Daoy (cell line): ENCODE measurements at regions not wholly inside any gene's neighbourhood (a gene's known extent, or its start where the extent isn't known, plus 50 kb on each side); places are given as distances from the start of the nearest gene placed in this dataset.
"Not testable (repeated sequence)": the region's sequence is repeated elsewhere in the genome, so short reads cannot be mapped to it uniquely, and the experiment has no call there.

Experiments
- DNase-seq: peaks from one replicate; pipeline ENCODE4 v3.0.0-alpha.2; 2015; ENCODE audit warnings: low read depth

DNA sequence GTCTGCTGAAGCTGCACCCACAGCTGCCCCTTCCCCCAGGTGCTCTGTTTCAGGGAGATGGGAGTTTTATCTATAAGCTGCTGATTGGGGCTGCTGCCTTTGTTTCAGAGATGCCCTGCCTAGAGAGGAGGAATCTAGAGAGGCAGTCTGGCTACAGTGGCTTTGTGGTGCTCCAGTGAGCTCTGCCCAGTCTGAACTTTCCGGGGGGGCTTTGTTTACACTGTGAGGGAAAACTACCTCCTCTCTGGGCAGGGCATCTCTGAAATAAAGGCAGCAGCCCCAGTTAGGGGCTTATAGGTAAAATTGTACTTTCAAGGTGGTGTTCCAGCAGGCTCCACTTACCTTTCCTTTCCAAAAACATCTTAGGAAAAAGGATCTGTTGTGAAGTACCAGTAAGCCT is 242.2 kb downstream of the SPRY1 start:
- DNase-seq, result no peak

DNA sequence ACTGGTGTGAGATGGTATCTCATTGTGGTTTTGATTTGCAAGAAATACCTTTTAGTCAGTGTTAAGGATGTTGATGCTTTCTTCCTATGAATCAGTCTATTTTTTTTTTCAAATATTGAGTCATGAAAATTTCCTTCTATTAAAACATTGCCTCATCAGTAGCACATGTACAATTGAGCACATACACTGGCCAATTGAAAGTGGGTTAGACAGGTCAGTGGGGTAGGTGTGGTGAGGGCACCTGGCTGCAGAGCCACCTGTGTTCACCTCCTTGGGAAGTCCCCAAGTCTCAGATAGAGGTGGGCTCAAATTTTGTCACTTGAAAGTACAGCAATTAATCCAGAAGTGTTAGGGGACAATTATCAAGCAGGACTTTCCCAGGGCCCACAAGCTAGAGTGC is 243.7 kb downstream of the SPRY1 start:
- DNase-seq, result no peak

DNA sequence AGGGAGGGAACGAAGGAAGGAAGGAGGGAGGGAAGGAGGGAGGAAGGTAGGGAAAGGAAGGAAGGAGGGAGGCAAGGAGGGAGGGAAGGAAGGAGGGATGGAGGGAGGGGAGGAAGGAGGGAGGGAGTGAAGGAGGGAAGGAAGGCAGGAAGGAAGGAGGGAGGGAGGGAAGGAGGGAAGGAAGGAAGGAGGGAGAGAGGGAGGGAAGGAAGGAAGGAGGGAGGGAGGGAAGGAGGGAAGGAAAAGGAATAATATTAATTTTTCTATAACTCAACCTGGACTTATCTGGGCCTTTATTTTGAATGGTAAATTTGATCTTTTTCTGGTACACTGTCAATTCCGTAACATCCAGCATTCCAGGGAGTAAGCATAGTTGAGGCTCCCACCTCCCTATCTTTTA is 244.2 kb downstream of the SPRY1 start:
- no peak for DNase-seq

DNA sequence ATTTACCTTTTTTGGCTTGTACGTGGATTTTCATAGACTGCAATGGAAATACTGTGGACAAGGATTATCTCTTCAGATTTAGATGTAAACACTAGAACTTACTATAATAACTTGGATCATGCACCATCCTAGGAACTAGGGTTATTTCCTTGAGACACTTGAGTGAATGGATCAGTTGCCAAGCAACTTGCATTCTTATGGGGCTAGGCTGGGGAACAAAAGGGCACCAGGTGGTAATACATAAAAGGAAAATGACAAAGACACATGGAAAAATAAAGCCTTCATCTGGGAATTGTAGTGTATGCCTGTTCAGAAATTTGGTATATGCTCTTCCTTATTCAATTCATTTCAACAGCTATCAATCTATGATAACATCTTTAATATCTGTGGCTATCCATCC is 247.1 kb downstream of the SPRY1 start:
- no peak for DNase-seq

DNA sequence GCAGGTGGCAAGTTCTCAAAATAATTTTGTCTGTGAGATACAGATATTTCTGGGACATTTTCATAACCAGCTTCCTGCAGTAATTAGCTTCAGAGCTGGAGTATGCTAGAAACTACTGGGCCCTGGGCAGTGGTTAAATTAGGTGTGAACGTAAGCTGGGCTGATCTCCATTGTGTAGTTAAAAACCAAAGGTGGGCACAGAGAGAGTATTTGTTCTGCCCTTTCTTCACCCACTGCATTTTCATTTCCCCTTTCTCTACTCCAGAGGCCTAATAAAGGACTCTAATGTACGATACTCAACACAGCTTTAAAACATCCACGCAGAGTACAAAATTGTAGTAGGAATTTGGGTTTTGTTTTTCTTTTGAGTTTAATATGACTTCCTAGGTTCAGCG is 252.7 kb downstream of the SPRY1 start:
- no peak for DNase-seq

DNA sequence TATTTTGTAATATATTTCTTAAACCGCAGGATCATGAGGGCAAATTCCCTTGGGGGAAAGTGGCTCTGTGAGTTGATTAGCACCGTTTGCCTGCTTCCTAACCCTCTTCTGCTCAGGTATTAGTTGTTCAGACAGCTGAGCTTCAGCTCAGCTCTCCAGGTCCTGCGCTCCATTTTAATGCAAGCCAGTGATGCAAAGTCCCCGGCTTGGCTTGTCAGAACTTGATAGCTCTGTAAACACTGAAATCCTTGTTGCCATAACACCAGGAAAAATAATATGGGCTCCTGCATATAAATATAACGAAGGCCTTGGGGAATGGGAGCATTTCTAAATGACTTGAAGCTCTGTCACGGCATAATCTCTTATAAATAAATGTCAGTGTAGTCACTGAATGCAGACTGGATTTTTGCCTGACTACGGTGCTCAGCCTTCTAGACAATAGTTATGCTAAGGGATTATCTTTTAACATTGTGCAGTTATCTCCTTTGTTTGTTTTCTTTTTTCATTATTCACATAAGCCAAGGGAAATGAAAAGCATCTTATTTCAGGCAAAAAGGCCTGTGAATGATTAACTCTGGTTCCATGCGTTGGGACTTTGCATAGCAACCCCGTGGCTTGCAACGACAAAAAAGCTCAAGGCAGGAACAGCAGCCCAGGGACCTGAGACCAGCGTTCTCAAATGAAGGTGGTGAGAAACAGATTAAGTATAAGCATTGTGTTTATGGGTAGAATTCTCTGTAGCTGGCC is 253.2 kb downstream of the SPRY1 start:
- peak; percentile 14 for DNase-seq

DNA sequence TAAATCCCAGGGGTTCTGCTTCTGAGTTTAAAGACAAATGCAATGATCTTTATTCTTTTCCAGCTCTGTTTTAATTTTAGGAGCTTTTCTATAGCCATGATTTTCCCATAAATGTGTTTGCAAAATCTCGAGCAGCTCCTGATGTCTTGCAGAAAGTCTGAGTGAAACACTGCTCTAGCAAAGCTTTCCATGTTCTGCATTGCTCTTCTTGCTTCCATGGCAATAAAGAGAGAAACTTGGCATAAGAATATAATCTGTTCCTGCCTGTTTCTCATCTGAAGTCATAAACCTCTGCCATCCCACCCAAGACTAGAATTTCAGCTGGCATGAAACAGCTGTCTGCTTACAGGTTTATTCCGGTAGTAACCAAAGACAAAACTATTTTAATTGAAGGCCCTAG is 254.5 kb downstream of the SPRY1 start:
- no peak for DNase-seq

DNA sequence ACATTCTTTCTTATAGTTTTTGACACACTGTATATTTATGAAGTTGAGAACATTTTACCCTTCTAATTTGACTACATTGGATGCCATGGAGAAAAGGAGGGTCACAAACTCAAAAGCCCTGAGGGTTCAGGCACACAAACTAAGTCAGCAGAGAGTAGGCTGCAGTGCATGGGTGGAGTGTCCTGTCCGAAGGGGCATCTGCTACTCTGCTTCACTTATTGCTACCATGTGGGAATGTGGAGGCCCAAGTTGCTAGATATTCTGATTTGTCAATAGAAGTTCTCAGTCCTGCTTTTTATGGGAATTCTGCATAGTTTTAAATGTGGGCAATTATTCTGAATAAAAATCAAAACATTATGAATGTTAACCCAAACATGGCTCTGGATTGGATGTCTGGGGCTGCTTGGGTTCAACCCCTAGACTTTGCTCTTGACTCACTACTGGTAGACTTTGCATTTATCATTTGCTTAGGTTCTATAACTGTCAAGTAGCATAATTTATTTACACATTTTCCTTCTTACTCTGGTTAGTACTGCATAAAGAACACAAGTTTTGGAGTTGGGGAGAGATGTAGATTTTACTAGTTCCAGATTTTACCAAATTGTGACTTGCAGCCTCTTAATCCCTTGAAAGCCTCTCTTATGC is 255.1 kb downstream of the SPRY1 start:
- DNase-seq, result no peak

DNA sequence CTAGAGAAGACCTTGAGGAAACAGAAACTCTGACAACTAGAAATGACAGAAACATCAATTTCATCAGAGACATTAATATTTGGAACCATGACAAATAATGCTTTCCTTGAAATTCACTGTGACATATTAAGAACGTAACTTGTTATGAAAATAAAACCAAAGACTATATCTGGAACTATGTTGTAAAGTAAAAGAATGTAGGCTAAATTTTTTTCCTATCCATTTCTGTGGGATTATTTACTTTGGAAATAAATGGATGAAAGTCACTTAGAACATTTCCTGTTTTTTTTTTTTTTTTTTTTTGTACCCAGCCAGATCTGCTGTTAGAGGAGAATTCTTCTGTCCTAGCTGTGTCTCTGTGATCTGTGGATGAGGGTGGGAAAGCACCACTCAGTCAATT is 255.9 kb downstream of the SPRY1 start:
- no peak for DNase-seq

DNA sequence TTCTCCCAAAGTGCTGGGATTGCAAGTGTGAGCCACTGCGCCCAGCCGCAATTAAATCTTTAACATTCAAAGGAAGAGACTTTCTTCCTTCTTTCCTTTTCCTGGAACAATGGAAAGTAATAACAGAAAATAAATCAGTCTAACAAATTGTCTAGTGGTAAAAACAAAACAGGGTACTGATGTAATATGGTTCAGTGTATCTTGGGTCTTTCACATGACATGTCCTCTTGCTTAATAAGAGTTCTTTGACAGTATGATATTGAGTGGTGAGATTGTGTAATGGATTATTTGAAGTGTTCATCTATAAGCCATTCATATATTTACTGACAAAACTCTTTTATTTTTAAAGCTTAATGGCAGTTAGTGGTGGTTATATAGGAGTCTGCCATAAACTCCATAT is 256.6 kb downstream of the SPRY1 start:
- DNase-seq, result no peak

DNA sequence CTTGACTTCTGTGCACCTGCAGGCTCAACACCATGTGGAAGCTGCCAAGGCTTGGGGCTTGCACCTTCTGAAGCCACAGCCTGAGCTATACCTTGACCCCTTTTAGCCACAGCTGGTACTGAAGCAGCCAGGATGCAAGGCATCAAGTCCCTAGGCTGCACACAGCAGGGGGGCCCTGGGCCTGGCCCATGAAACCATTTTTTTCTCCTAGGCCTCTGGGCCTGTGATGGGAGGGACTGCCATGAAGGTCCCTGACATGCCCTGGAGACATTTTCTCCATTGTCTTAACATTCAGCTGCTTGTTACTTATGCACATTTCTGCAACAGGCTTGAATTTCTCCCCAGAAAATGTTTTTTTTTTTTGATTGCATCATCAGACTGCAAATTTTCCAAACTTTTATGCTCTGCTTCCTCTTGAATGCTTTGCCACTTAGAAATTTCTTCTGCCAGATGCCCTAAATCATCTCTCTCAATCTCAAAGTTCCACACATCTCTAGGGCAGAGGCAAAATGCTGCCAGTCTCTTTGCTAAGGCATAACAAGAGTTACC is 260.2 kb downstream of the SPRY1 start:
- not testable (repeated sequence) for DNase-seq

DNA sequence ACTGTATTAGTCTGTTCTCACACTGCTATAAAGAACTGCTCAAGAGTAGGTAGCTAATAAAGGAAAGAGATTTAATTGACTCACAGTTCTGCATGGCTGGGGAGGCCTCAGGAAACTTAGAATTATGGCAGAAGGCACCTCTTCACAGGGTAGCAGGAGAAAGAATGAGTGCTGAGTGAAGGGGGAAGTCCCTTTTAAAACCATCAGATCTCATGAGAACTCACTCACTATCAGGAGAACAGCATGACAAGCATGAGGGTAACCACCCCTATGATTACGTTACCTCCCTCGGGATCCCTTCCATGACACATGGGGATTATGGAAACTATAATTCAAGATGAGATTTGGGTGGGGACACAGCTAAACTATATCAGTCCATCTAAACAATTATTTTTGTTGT is 261.0 kb downstream of the SPRY1 start:
- DNase-seq, result not testable (repeated sequence)

DNA sequence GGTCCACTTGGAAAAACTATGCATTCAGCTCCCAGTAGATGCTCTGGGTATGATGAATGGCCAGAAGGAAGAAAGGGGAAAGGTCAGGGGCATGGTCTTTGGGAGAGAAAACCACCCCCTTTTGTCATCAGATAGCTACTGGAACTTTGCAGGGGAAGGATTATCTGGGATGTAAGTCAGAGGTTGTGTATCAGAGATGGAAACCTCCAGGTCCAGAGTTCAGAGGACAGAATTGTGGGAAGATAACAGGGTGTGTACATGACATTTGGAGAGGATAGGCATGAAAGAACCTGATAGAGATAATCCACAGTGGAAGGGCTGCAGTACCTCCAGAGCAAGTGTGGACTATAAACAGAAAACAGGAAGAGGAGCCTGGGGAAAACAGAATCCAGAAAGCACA is 262.7 kb downstream of the SPRY1 start:
- DNase-seq, result no peak

DNA sequence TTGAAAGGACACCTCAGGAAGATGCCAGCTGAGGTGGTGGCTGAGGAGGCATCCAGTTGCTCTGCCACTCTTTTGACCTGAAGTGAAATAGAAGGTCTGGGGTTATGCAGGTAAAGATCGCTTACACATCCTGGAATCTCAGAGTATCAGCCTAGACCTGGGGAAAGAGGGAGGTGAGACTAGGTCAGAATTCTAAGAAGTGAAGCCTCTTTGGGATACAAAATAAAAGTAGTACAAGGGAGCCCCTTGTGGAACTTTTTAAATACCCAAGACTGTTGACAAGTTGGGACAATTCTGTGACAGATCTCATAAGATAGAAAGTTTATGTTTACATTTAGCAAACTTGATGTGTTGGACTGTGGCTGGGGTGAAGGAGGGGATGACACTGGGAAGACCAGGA is 263.1 kb downstream of the SPRY1 start:
- no peak for DNase-seq

DNA sequence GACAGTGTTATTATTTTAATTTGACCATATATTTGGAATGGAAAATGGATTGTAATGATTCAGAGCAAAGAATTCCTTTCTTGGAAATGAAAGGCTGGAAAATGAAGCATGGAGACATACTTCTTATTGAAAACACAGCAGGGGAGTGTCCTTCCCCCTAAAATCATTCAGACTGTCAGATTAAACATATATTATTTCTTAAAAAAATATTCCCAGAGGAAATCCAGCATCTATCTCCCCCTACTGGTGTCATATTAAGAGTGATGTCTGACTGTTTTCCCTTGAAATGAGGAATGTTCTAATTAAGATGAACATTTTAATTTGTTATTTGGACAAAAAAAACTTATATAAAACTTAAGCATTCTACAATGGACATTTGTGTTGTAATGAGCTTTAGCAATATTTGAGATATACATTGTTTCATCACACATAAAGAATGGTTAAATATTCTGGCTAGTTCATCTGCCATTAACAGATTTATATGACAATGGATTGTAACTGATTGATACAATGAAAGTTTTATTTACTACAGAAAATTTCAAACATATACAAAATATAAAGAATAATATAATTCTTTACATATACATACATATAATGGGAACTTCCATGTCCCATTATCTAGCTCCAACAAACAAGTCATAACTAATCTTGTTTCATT is 264.6 kb downstream of the SPRY1 start:
- no peak for DNase-seq

DNA sequence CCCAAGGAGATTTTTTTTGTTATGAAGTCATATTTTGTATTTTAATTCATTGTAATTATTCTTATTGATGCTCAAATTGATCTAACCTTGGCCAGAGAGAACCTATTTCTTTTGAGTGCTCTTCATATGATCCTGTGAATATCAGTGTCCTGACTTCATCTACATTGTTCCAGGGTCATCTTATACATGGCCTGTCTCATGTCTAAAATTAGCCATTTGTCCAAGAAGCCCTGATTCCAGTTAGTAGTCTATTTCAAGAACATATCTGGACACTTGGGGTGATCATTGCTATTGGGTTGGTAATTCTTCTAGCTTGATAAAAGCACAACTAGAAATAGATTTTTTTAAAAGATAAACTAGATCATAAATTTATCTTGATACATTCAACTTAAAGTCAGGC is 266.2 kb downstream of the SPRY1 start:
- DNase-seq, result no peak

DNA sequence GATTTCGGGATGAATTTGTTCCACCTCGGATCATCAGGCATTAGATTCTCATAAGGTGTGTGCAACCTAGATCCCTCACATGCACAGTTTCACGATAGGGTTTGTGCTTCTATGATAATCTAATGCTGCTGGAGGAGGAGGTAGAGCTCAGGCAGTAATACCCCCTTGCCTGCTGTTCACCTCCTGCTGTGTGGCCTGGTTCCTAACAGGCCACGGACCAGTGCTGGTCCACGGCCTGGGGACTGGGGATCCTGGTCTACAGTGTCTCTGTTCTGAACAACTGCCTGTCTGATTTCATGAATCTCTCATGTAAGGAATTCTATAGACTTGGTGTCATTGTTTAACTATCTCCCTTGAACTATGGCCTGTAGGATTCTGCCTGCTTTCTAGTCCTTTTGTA is 269.9 kb downstream of the SPRY1 start:
- DNase-seq, result no peak

DNA sequence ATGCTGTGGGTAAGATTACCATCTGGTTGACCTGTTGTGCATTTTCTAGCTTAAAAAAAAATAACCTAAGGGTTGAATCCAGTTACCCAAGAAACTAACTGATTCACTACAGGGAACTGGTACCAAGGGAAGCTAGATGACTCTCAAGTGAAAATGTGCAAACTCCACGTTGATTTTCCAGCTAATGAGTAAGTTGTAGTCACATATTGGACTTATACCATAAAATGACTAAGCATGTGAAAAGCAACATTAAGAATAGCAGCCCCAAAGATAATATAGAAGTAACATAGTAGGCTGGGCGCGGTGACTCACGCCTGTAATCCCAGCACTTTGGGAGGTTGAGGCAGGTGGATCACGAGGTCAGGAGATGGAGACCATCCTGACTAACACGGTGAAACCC is 270.9 kb downstream of the SPRY1 start:
- no peak for DNase-seq

DNA sequence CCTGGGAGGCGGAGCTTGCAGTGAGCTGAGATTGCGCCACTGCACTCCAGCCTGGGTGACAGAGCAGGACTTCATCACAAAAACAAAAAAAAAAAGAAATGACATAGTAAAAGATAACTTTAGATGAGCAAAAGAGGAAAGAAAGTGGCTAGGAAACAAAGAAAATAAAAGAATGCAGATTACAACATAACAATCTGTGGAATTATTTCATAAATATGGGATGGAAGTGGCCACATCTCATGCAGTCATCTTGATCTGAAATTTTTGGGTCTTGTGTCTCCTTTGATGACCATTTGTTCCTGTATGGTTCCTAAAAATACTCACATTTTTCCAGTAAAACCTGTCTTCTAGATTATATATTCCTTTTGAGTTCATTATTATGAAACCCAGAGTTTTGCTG is 271.4 kb downstream of the SPRY1 start:
- DNase-seq, result no peak

DNA sequence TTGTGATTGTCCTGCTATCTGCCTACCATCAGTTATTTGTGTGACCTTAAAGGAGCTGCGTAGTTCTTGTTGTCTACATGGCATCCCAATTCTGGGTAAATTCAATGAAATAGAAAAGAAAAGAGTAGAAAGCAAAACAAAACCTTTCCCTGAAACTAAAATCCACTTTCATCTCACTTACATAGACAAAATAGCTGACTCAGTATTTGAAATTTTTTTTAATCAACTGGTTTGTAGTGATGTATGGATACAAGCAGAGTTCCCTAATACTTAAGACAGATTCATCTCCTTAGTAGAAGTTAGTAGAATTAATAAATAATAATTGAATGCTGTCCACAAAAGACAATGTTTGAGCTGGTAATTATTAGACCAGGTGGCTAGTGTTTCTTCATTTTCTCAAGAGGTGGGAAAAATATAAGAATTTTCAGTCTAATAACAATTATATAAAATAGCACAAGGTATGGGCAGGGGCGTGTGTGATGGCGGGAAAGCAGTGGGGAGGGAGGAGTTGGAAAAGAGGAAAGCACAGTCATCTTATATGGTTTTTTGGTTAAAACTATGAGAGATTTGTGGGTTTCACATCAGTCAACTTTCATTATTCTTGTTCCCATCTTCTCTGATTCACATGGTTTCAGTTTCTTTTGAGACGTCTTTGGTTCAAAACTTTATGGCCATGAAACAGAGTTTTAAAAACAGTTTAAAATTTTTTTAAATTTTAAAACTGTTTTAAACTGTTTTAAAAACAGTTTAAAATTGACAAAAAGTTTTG is 275.2 kb downstream of the SPRY1 start:
- DNase-seq, result no peak

DNA sequence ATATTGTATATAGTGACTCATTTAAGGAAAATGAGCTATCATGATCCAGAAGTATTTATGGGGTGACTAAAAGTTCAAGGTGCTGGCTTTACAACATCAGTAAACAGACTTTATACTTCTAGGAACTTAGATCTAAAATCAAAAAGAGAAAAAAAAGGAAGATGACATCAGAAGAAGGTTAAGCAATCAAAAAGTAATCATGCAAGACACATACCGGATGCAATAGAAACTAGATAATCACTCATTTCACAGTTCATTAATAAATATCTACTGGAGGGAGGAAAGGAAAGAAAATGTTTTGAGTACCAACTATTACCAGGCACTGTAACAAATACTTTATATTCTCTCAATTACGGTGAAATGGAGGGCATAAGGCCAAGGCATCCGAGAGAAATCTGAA is 276.4 kb downstream of the SPRY1 start:
- no peak for DNase-seq

DNA sequence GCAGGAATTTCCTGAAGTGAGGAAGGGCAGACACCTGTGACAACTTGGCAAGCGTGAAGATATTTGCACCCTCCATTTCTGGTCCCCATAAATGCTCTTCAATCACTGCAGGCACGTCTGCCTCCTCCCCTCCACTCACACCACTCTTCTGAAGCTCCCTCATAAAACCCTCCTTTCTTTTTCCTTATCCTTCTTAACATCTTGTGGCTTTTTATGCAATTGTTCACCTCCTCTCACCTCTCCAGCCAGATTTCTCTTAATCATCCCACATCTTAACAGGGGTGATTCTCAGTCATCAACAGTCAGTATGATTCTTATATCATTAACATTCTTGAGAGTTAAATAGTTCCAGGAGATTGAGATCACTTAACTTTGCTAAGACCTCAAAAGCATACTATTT is 277.4 kb downstream of the SPRY1 start:
- no peak for DNase-seq
